SK-N-SH treated with all-trans-retinoic acid at 6 μM for 48 hours (cell line): ENCODE measurements at regions not wholly inside any gene's neighbourhood (a gene's known extent, or its start where the extent isn't known, plus 50 kb on each side); places are given as distances from the start of the nearest gene placed in this dataset.
A peak's percentile ranks its signal among the peaks of the same experiment; 100 is the strongest.

Experiments
- ATAC-seq: fragments of 200-7000 bp; cut with Tn5 transposase; 3 replicates; pipeline ENCODE4 v1.9.1; 2020; ENCODE audit warnings: mild to moderate bottlenecking, moderate library complexity
- ARNTL ChIP-seq: fragments of 450-650 bp; formaldehyde crosslinking; IDR thresholded peaks from 2 replicates; pipeline ENCODE4 v1.5.0; 2020; ENCODE audit warnings: low read depth, mild to moderate bottlenecking, moderate library complexity, borderline replicate concordance
- BACH2 ChIP-seq: fragments of 250-450 bp; sonication (Bioruptor Pico); IDR thresholded peaks from 2 replicates; pipeline ENCODE4 v1.9.0; 2021; ENCODE audit warnings: mild to moderate bottlenecking, borderline replicate concordance
- CREB5 ChIP-seq: fragments of 250-450 bp; sonication (Bioruptor Pico); IDR thresholded peaks from 2 replicates; pipeline ENCODE4 v1.5.1; 2020; ENCODE audit warnings: low read depth, mild to moderate bottlenecking, moderate library complexity
- CSDC2 ChIP-seq: fragments of 250-450 bp; sonication (Bioruptor Pico); IDR thresholded peaks from 2 replicates; pipeline ENCODE4 v1.5.0; 2020; ENCODE audit warnings: mild to moderate bottlenecking, moderate library complexity
- CSRNP3 ChIP-seq: fragments of 250-450 bp; sonication (Bioruptor Pico); IDR thresholded peaks from 2 replicates; pipeline ENCODE4 v1.5.1; 2021; ENCODE audit warnings: mild to moderate bottlenecking, moderate library complexity
- ESRRG ChIP-seq: fragments of 250-450 bp; sonication (Bioruptor Pico); IDR thresholded peaks from 2 replicates; pipeline ENCODE4 v1.6.1; 2021; ENCODE audit warnings: mild to moderate bottlenecking
- ISL1 ChIP-seq: fragments of 250-450 bp; sonication (Bioruptor Pico); IDR thresholded peaks from 2 replicates; pipeline ENCODE4 v2.1.2; 2022; ENCODE audit warnings: mild to moderate bottlenecking, moderate library complexity
- OSR1 ChIP-seq: fragments of 250-450 bp; sonication (Bioruptor Pico); IDR thresholded peaks from 2 replicates; pipeline ENCODE4 v1.8.0; 2022; ENCODE audit warnings: moderate library complexity, mild to moderate bottlenecking, inconsistent platforms
- PATZ1 ChIP-seq: fragments of 250-450 bp; sonication (Bioruptor Pico); IDR thresholded peaks from 2 replicates; pipeline ENCODE4 v1.8.0; 2020; ENCODE audit warnings: mild to moderate bottlenecking, moderate library complexity, borderline replicate concordance
- POU6F1 ChIP-seq: fragments of 250-450 bp; sonication (Bioruptor Pico); IDR thresholded peaks from 2 replicates; pipeline ENCODE4 v1.8.0; 2021; ENCODE audit warnings: low read depth, mild to moderate bottlenecking, moderate library complexity, borderline replicate concordance
- RARB ChIP-seq: fragments of 250-450 bp; sonication (Bioruptor Pico); IDR thresholded peaks from 2 replicates; pipeline ENCODE4 v1.8.0; 2021; ENCODE audit warnings: mild to moderate bottlenecking, moderate library complexity
- SNAI2 ChIP-seq: fragments of 250-450 bp; sonication (Bioruptor Pico); IDR thresholded peaks from 2 replicates; pipeline ENCODE4 v1.5.0; 2020; ENCODE audit warnings: mild to moderate bottlenecking, moderate library complexity
- TCF4 ChIP-seq: fragments of 250-450 bp; sonication (Bioruptor Pico); IDR thresholded peaks from 2 replicates; pipeline ENCODE4 v1.8.0; 2021; ENCODE audit warnings: mild to moderate bottlenecking, moderate library complexity, borderline replicate concordance
- TOX ChIP-seq: fragments of 250-450 bp; sonication (Bioruptor Pico); IDR thresholded peaks from 2 replicates; pipeline ENCODE4 v1.8.0; 2021; ENCODE audit warnings: mild to moderate bottlenecking, moderate library complexity, borderline replicate concordance
- TSHZ2 ChIP-seq: fragments of 250-450 bp; sonication (Bioruptor Pico); IDR thresholded peaks from 2 replicates; pipeline ENCODE4 v1.5.0; 2020; ENCODE audit warnings: mild to moderate bottlenecking, moderate library complexity
- ZFP3 ChIP-seq: fragments of 250-450 bp; sonication (Bioruptor Pico); IDR thresholded peaks from 2 replicates; pipeline ENCODE4 v1.5.0; 2020; ENCODE audit warnings: mild to moderate bottlenecking, moderate library complexity
- ZFP30 ChIP-seq: fragments of 450-650 bp; formaldehyde crosslinking; IDR thresholded peaks from 2 replicates; pipeline ENCODE4 v1.5.0; 2022; ENCODE audit warnings: mild to moderate bottlenecking, moderate library complexity
- ZNF565 ChIP-seq: fragments of 450-650 bp; formaldehyde crosslinking; conservative IDR thresholded peaks from 2 replicates; pipeline ENCODE4 v1.5.0; 2020; ENCODE audit warnings: low read depth, mild to moderate bottlenecking, moderate library complexity
- ZNF70 ChIP-seq: fragments of 450-650 bp; formaldehyde crosslinking; IDR thresholded peaks from 2 replicates; pipeline ENCODE4 v1.5.0; 2020; ENCODE audit warnings: mild to moderate bottlenecking, moderate library complexity

- TF ChIP-seq ZFP3 (CRISPR knock-in tag) (no peak), RARB (CRISPR knock-in tag) (no peak), CSRNP3 (CRISPR knock-in tag) (no peak), TSHZ2 (CRISPR knock-in tag) (no peak), ISL1 (CRISPR knock-in tag) (no peak), POU6F1 (CRISPR knock-in tag) (no peak), ESRRG (CRISPR knock-in tag) (no peak), ZFP30 (CRISPR knock-in tag) (no peak), ARNTL (CRISPR knock-in tag) (no peak), CSDC2 (no peak), ZNF565 (CRISPR knock-in tag) (no peak), CREB5 (no peak), BACH2 (CRISPR knock-in tag) (no peak), TOX (CRISPR knock-in tag) (no peak), PATZ1 (CRISPR knock-in tag) (no peak)
- ATAC-seq, result no peak
Observed at GRCh38 chr4:187370918-187371317, 624.7 kb upstream of the ZFP42 start.

GRCh38 chr4:187378441-187378840 is 617.1 kb upstream of the ZFP42 start:
- no peak for ATAC-seq

GRCh38 chr4:187380181-187380581 is 615.4 kb upstream of the ZFP42 start:
- 0 out of 3 replicates have a peak, but pooled peaks have one; percentile 34 for ATAC-seq
- TF ChIP-seq ZNF70 (CRISPR knock-in tag) (no peak), ZNF565 (CRISPR knock-in tag) (no peak), ISL1 (CRISPR knock-in tag) (no peak), TCF4 (CRISPR knock-in tag) (no peak), TSHZ2 (CRISPR knock-in tag) (no peak), SNAI2 (no peak), TOX (CRISPR knock-in tag) (no peak), ARNTL (CRISPR knock-in tag) (no peak), CSDC2 (no peak), POU6F1 (CRISPR knock-in tag) (no peak), ESRRG (CRISPR knock-in tag) (no peak), BACH2 (CRISPR knock-in tag) (no peak), OSR1 (CRISPR knock-in tag) (no peak), ZFP30 (CRISPR knock-in tag) (no peak)

More at GRCh38 chr4:187378441-187378840, 617.1 kb upstream of the ZFP42 start:
- TF ChIP-seq TOX (CRISPR knock-in tag) (no peak), CREB5 (no peak), OSR1 (CRISPR knock-in tag) (no peak), ZFP3 (CRISPR knock-in tag) (no peak)
